ENCODE measurements at regions not wholly inside any gene's neighbourhood (a gene's known extent, or its start where the extent isn't known, plus 50 kb on each side); places are given as distances from the start of the nearest gene placed in this dataset.

GRCh38 chr2:67771380-67771779 is 291.4 kb downstream of the C1D start:
- TF ChIP-seq EZH2phosphoT487 (IDR thresholded peaks at IDR 0.05; ENCODE audit: borderline replicate concordance), result no peak
- TF ChIP-seq, protein P1, sequence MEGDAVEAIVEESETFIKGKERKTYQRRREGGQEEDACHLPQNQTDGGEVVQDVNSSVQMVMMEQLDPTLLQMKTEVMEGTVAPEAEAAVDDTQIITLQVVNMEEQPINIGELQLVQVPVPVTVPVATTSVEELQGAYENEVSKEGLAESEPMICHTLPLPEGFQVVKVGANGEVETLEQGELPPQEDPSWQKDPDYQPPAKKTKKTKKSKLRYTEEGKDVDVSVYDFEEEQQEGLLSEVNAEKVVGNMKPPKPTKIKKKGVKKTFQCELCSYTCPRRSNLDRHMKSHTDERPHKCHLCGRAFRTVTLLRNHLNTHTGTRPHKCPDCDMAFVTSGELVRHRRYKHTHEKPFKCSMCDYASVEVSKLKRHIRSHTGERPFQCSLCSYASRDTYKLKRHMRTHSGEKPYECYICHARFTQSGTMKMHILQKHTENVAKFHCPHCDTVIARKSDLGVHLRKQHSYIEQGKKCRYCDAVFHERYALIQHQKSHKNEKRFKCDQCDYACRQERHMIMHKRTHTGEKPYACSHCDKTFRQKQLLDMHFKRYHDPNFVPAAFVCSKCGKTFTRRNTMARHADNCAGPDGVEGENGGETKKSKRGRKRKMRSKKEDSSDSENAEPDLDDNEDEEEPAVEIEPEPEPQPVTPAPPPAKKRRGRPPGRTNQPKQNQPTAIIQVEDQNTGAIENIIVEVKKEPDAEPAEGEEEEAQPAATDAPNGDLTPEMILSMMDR (conservative IDR thresholded peaks at IDR 0.05; ENCODE audit: low read length), result no peak
- H3K79me2 ChIP-seq (ENCODE audit: insufficient read depth, low read length), result no peaks in the 10 kb centered on the region

GRCh38 chr2:67772216-67773170 is 290.3 kb downstream of the C1D start:
- H3K9ac ChIP-seq (ENCODE audit: low read depth, low read length, poor library complexity, severe bottlenecking), result no peak overlapping the region
- H3K4me3 ChIP-seq (ENCODE audit: low read length, poor library complexity, severe bottlenecking), result no peak overlapping the region
- H2AFZ ChIP-seq (ENCODE audit: low read length), result no peak overlapping the region
- no peak overlapping the region for H3K4me2 ChIP-seq (ENCODE audit: low read depth, low read length, poor library complexity, severe bottlenecking)
- H3K36me3 ChIP-seq (ENCODE audit: insufficient read depth, low read length), result no peaks in the 10 kb centered on the region
- no peaks in the 10 kb centered on the region for H3F3A ChIP-seq (ENCODE audit: low read depth)
- no peaks in the 10 kb centered on the region for H3K9me3 ChIP-seq (ENCODE audit: insufficient read depth, low read depth, low read length)
- H3K27me3 ChIP-seq (ENCODE audit: insufficient read depth, low read length, poor library complexity, severe bottlenecking), result no peaks in the 10 kb centered on the region
- no peaks in the 10 kb centered on the region for H3K9me2 ChIP-seq (replicated peaks; ENCODE audit: low read depth, low read length)
- no peaks in the 10 kb centered on the region for H4K20me1 ChIP-seq (ENCODE audit: insufficient read depth, low read length, poor library complexity, severe bottlenecking)
- no peak for TF ChIP-seq EZH2phosphoT487 (IDR thresholded peaks at IDR 0.05; ENCODE audit: borderline replicate concordance)
- TF ChIP-seq, protein P1 (conservative IDR thresholded peaks at IDR 0.05; ENCODE audit: low read length), result no peak
- no peaks in the 10 kb centered on the region for H3K79me2 ChIP-seq (ENCODE audit: insufficient read depth, low read length)
- H3K4me1 ChIP-seq (ENCODE audit: insufficient read depth, low read length, poor library complexity, severe bottlenecking), result no peaks in the 10 kb centered on the region

More at GRCh38 chr2:67771380-67771779, 291.4 kb downstream of the C1D start:
- H3K4me3 ChIP-seq (ENCODE audit: low read length, poor library complexity, severe bottlenecking), result no peak overlapping the region
- no peaks in the 10 kb centered on the region for H4K20me1 ChIP-seq (ENCODE audit: insufficient read depth, low read length, poor library complexity, severe bottlenecking)
- no peak overlapping the region for H3K4me2 ChIP-seq (ENCODE audit: low read depth, low read length, poor library complexity, severe bottlenecking)
- H3K9me3 ChIP-seq (ENCODE audit: insufficient read depth, low read depth, low read length), result no peaks in the 10 kb centered on the region
- H2AFZ ChIP-seq (ENCODE audit: low read length), result no peak overlapping the region
- no peaks in the 10 kb centered on the region for H3K9me2 ChIP-seq (replicated peaks; ENCODE audit: low read depth, low read length)
- H3K36me3 ChIP-seq (ENCODE audit: insufficient read depth, low read length), result no peaks in the 10 kb centered on the region
- no peaks in the 10 kb centered on the region for H3F3A ChIP-seq (ENCODE audit: low read depth)
- H3K27me3 ChIP-seq (ENCODE audit: insufficient read depth, low read length, poor library complexity, severe bottlenecking), result no peaks in the 10 kb centered on the region
- no peak overlapping the region for H3K9ac ChIP-seq (ENCODE audit: low read depth, low read length, poor library complexity, severe bottlenecking)
- no peaks in the 10 kb centered on the region for H3K4me1 ChIP-seq (ENCODE audit: insufficient read depth, low read length, poor library complexity, severe bottlenecking)

GRCh38 chr2:67773851-67774250 is 289.0 kb downstream of the C1D start:
- no peaks in the 10 kb centered on the region for H3K27me3 ChIP-seq (ENCODE audit: insufficient read depth, low read length, poor library complexity, severe bottlenecking)
- TF ChIP-seq, protein P1 (conservative IDR thresholded peaks at IDR 0.05; ENCODE audit: low read length), result no peak
- TF ChIP-seq EZH2phosphoT487 (IDR thresholded peaks at IDR 0.05; ENCODE audit: borderline replicate concordance), result no peak
- no peak overlapping the region for H3K4me3 ChIP-seq (ENCODE audit: low read length, poor library complexity, severe bottlenecking)
- no peak overlapping the region for H3K9ac ChIP-seq (ENCODE audit: low read depth, low read length, poor library complexity, severe bottlenecking)
- H3K9me3 ChIP-seq (ENCODE audit: insufficient read depth, low read depth, low read length), result no peaks in the 10 kb centered on the region
- no peaks in the 10 kb centered on the region for H3K9me2 ChIP-seq (replicated peaks; ENCODE audit: low read depth, low read length)
- no peaks in the 10 kb centered on the region for H3K4me1 ChIP-seq (ENCODE audit: insufficient read depth, low read length, poor library complexity, severe bottlenecking)
- no peaks in the 10 kb centered on the region for H3F3A ChIP-seq (ENCODE audit: low read depth)
- no peaks in the 10 kb centered on the region for H3K79me2 ChIP-seq (ENCODE audit: insufficient read depth, low read length)
- no peak overlapping the region for H3K4me2 ChIP-seq (ENCODE audit: low read depth, low read length, poor library complexity, severe bottlenecking)
- H2AFZ ChIP-seq (ENCODE audit: low read length), result no peak overlapping the region
- H3K36me3 ChIP-seq (ENCODE audit: insufficient read depth, low read length), result no peaks in the 10 kb centered on the region
- no peaks in the 10 kb centered on the region for H4K20me1 ChIP-seq (ENCODE audit: insufficient read depth, low read length, poor library complexity, severe bottlenecking)
